GM23338 (cell line): ENCODE measurements at regions not wholly inside any gene's neighbourhood (a gene's known extent, or its start where the extent isn't known, plus 50 kb on each side); places are given as distances from the start of the nearest gene placed in this dataset.

Source experiments
- ATAC-seq: fragments of 200-7000 bp; cut with Tn5 transposase; 3 replicates; pipeline ENCODE4 v1.9.1; 2020
- DNase-seq: peaks from one replicate; pipeline ENCODE4 v3.0.0-alpha.2; 2015; ENCODE audit warnings: low spot score
- H2AFZ ChIP-seq: fragments of 200-600 bp; sonication (generic); 2 replicates; pipeline ENCODE4 v1.8.0; 2016; ENCODE audit warnings: antibody characterized with exemption, mild to moderate bottlenecking, moderate library complexity
- H3F3A ChIP-seq: fragments of 200-600 bp; sonication (generic); replicated peaks from 2 replicates; pipeline ENCODE4 v1.8.0; 2017; ENCODE audit warnings: antibody characterized with exemption, mixed run types, low read depth
- H3K27ac ChIP-seq: fragments of 200-600 bp; sonication (generic); 2 replicates; pipeline ENCODE4 v1.6.1; 2016; ENCODE audit warnings: low read depth
- H3K27me3 ChIP-seq: fragments of 200-600 bp; sonication (generic); 2 replicates; pipeline ENCODE4 v1.8.0; 2016; ENCODE audit warnings: mild to moderate bottlenecking, mixed run types, moderate library complexity; ENCODE audit not compliant: insufficient read depth
- H3K36me3 ChIP-seq: fragments of 200-600 bp; sonication (generic); 2 replicates; pipeline ENCODE4 v1.8.0; 2016; ENCODE audit warnings: mild to moderate bottlenecking; ENCODE audit not compliant: insufficient read depth
- H3K4me1 ChIP-seq: fragments of 200-600 bp; sonication (generic); 2 replicates; pipeline ENCODE4 v1.8.0; 2016; ENCODE audit warnings: mild to moderate bottlenecking, moderate library complexity; ENCODE audit not compliant: insufficient read depth
- H3K4me2 ChIP-seq: fragments of 200-600 bp; sonication (generic); 2 replicates; pipeline ENCODE4 v1.7.1; 2017; ENCODE audit warnings: mixed run types
- H3K4me3 ChIP-seq: fragments of 200-600 bp; sonication (generic); 2 replicates; pipeline ENCODE4 v1.6.1; 2016; ENCODE audit warnings: mixed run types
- H3K79me2 ChIP-seq: fragments of 200-600 bp; sonication (generic); replicated peaks from 2 replicates; pipeline ENCODE4 v1.8.0; 2017; ENCODE audit warnings: mild to moderate bottlenecking; ENCODE audit not compliant: insufficient read depth
- H3K9me2 ChIP-seq: fragments of 200-600 bp; sonication (generic); 2 replicates; pipeline ENCODE4 v1.8.0; 2017; ENCODE audit not compliant: insufficient read depth
- H4K20me1 ChIP-seq: fragments of 200-600 bp; sonication (generic); replicated peaks from 2 replicates; pipeline ENCODE4 v1.8.0; 2017; ENCODE audit warnings: mild to moderate bottlenecking; ENCODE audit not compliant: insufficient read depth
- H3K27ac Mint-ChIP-seq: 2 replicates; pipeline ENCODE4 v1.8.0; 2020; ENCODE audit warnings: inconsistent platforms, mild to moderate bottlenecking, moderate library complexity, mixed read lengths
- H3K27me3 Mint-ChIP-seq: 3 replicates; pipeline ENCODE4 v1.8.0; 2022; ENCODE audit warnings: low read depth, mild to moderate bottlenecking, moderate library complexity, mixed read lengths, inconsistent platforms; ENCODE audit not compliant: insufficient read depth, poor library complexity
- H3K36me3 Mint-ChIP-seq: 3 replicates; pipeline ENCODE4 v1.8.0; 2021; ENCODE audit warnings: low read depth, mild to moderate bottlenecking, inconsistent platforms, moderate library complexity, mixed read lengths
- H3K4me1 Mint-ChIP-seq: 3 replicates; pipeline ENCODE4 v1.8.0; 2020; ENCODE audit warnings: mild to moderate bottlenecking, inconsistent platforms, mixed read lengths
- H3K4me3 Mint-ChIP-seq: 3 replicates; pipeline ENCODE4 v1.8.0; 2021; ENCODE audit warnings: moderate library complexity, mild to moderate bottlenecking, inconsistent platforms, mixed read lengths
- H3K9me3 Mint-ChIP-seq: 3 replicates; pipeline ENCODE4 v1.8.0; 2020; ENCODE audit warnings: moderate library complexity, mild to moderate bottlenecking, inconsistent platforms, mixed read lengths
- CREB1 ChIP-seq: fragments of 250-450 bp; sonication (Bioruptor Pico); IDR thresholded peaks from 2 replicates; pipeline ENCODE4 v1.5.0; 2020; ENCODE audit warnings: low read depth, mild to moderate bottlenecking, moderate library complexity
- CTCF ChIP-seq, 2 experiments: fragments of 200-600 bp in 1 of 2; sonication (generic) in 1 of 2; conservative IDR thresholded peaks; 2 replicates each; pipeline versions ENCODE4 v1.5.1 to v1.6.1; 2016 to 2017; ENCODE audit warnings: antibody characterized with exemption in 2 of 2, low read depth in 2 of 2, mild to moderate bottlenecking in 2 of 2, moderate library complexity in 1 of 2
- ETS1 ChIP-seq: IDR thresholded peaks from 2 replicates; pipeline ENCODE4 v1.6.1; 2016; ENCODE audit warnings: antibody characterized with exemption
- EZH2 ChIP-seq: fragments of 200-600 bp; sonication (generic); IDR thresholded peaks from one replicate; pipeline ENCODE4 v1.8.0; 2017; ENCODE audit warnings: antibody characterized with exemption, mild to moderate bottlenecking, low read depth; ENCODE audit not compliant: unreplicated experiment
- JUNB ChIP-seq: IDR thresholded peaks from one replicate; pipeline ENCODE4 v1.6.1; 2016; ENCODE audit warnings: antibody characterized with exemption; ENCODE audit not compliant: unreplicated experiment
- NANOG ChIP-seq: IDR thresholded peaks from 2 replicates; pipeline ENCODE4 v1.6.1; 2016; ENCODE audit warnings: antibody characterized with exemption, borderline replicate concordance
- POLR2AphosphoS5 ChIP-seq: IDR thresholded peaks from 2 replicates; pipeline ENCODE4 v1.6.1; 2016; ENCODE audit warnings: antibody characterized with exemption, low read depth
- STAT1 ChIP-seq: IDR thresholded peaks from one replicate; pipeline ENCODE4 v1.6.1; 2016; ENCODE audit warnings: antibody characterized with exemption; ENCODE audit not compliant: unreplicated experiment

- peak; percentile 21; a peak in 1 of 4 replicates for TF ChIP-seq CTCF (conservative IDR thresholded peaks at IDR 0.05; ENCODE audit: low read depth in 2 of 2)
- TF ChIP-seq ETS1 = no peak
Measured at GRCh38 chr16:85329059-85329812, 217.0 kb upstream of the CIBAR2 start (continued).

- TF ChIP-seq STAT1 = no peak
- TF ChIP-seq CREB1 = no peak
- TF ChIP-seq ETS1 = no peak
- no peak for TF ChIP-seq EZH2
- Histone ChIP-seq H3K4me2 (peak overlapping the region; percentile 73), H3K27ac (no peak overlapping the region), H3K9me2 (no peaks in the 10 kb centered on the region), H2AFZ (no peak overlapping the region), H3F3A (peaks cover 24% of the 10 kb centered on the region), H4K20me1 (no peaks in the 10 kb centered on the region; the same call in 1 of the 2 replicates), H3K27me3 (peaks cover 44% of the 10 kb centered on the region), H3K4me1 (peaks cover 54% of the 10 kb centered on the region), H3K4me3 (peak overlapping the region; percentile 52), H3K79me2 (0 out of 2 replicates have a peak, but pooled peaks cover 11% of the 10 kb centered on the region), H3K36me3 (no peaks in the 10 kb centered on the region)
- H3K4me1 Mint-ChIP-seq = peaks cover 61% of the 10 kb centered on the region
- peaks cover 2% of the 10 kb centered on the region; the same call in 1 of the 3 replicates for H3K9me3 Mint-ChIP-seq
- peaks cover 4% of the 10 kb centered on the region for H3K36me3 Mint-ChIP-seq
- no peak overlapping the region for H3K27ac Mint-ChIP-seq
- DNase-seq = no peak
- no peak for ATAC-seq
- peak overlapping the region; percentile 62 for H3K4me3 Mint-ChIP-seq
- peaks cover 47% of the 10 kb centered on the region for H3K27me3 Mint-ChIP-seq
Measured at GRCh38 chr16:85330006-85330693, 217.9 kb upstream of the CIBAR2 start.

- Histone ChIP-seq H3K9me2 (no peaks in the 10 kb centered on the region), H3K27ac (no peak overlapping the region), H3K4me2 (peak overlapping the region; percentile 73), H3K27me3 (peaks cover 44% of the 10 kb centered on the region), H3K4me1 (peaks cover 60% of the 10 kb centered on the region), H3K79me2 (0 out of 2 replicates have a peak, but pooled peaks cover 8% of the 10 kb centered on the region), H3K36me3 (no peaks in the 10 kb centered on the region), H2AFZ (no peak overlapping the region), H3K4me3 (peak overlapping the region; percentile 52), H4K20me1 (no peaks in the 10 kb centered on the region; the same call in 1 of the 2 replicates), H3F3A (peaks cover 29% of the 10 kb centered on the region)
- peaks cover 4% of the 10 kb centered on the region for H3K36me3 Mint-ChIP-seq
- DNase-seq (peak; percentile 96), ATAC-seq (peak; percentile 22)
- no peak for TF ChIP-seq CREB1
- peak; percentile 60 for TF ChIP-seq CTCF (conservative IDR thresholded peaks at IDR 0.05; ENCODE audit: low read depth in 2 of 2)
- peak; percentile 55; the same call in 1 of the 2 replicates for TF ChIP-seq NANOG
- TF ChIP-seq JUNB = no peak
- TF ChIP-seq POLR2AphosphoS5 = 0 out of 2 replicates have a peak, but pooled peaks have one; percentile 31
- H3K9me3 Mint-ChIP-seq = peaks cover 2% of the 10 kb centered on the region; the same call in 1 of the 3 replicates
- H3K27me3 Mint-ChIP-seq = peaks cover 50% of the 10 kb centered on the region
- peak overlapping the region; percentile 62 for H3K4me3 Mint-ChIP-seq
- H3K4me1 Mint-ChIP-seq = peaks cover 67% of the 10 kb centered on the region
- no peak overlapping the region for H3K27ac Mint-ChIP-seq
Measured at GRCh38 chr16:85330694-85331188, 218.5 kb upstream of the CIBAR2 start.
